AG20443 (cell line): ENCODE measurements at regions not wholly inside any gene's neighbourhood (a gene's known extent, or its start where the extent isn't known, plus 50 kb on each side); places are given as distances from the start of the nearest gene placed in this dataset.
"Not testable (repeated sequence)": the region's sequence is repeated elsewhere in the genome, so short reads cannot be mapped to it uniquely, and the experiment has no call there.

Source experiments
- DNase-seq: peaks from one replicate; pipeline ENCODE4 v3.0.0; 2012; ENCODE audit warnings: low spot score, mixed read lengths

DNA sequence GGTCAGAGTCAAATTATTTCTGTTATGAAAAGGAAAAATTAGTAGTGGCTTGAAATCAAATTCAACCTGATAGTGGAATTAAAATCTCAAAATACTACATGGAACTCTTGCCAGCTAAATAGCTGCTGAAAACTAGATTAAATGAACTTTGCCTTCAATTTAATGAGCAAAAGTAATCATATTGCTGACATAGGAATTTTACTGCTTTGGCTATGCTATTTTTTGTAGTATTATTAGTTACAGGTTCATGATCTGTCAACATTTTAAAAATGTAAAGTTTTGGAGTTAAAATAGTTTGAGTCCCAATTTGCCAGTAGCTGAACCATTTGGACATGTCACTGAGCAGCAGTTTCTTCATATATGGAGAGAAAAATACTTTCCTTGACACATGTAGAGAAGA lies 81.4 kb downstream of the RERGL start:
- no peak for DNase-seq

DNA sequence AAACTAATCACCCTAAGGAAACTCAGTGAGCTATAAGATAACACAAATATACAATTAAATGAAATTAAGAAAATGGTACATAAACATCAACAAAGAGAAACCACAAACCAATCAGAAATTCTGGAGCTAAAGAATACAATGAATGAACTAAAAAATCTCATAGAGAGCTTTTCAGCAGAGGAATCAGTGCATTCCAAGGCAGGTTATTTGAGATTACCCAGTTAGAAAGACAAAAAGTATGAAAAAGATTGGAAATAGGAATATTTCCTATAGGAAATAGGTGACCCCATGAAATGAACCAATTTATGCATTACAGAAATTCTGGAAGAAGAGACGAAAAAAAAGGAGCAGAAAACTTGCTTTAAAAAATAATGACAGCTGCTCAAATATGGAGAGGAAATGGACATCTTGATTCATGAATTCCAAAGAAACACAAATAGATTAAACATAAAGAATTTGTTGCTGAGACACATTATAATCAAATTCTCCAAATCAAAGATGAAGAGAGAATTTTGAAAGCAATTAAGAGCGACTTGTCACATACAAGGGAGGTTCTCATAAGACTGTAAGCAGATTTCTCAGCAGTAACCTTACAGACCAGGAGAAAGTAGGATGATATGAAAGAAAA lies 90.7 kb downstream of the RERGL start:
- DNase-seq, result no peak

- peak; percentile 30 for DNase-seq
Observed at GRCh38 chr12:17992002-17992656, 97.9 kb downstream of the RERGL start.

- no peak for DNase-seq
Observed at GRCh38 chr12:17982556-17982955, 107.4 kb downstream of the RERGL start.

- DNase-seq, result no peak
Observed at GRCh38 chr12:17976202-17976601, 113.8 kb downstream of the RERGL start.

GRCh38 chr12:17975763-17976162 lies 114.2 kb downstream of the RERGL start:
- DNase-seq, result no peak

- no peak for DNase-seq
Observed at GRCh38 chr12:17975239-17975638, 114.8 kb downstream of the RERGL start.

DNA sequence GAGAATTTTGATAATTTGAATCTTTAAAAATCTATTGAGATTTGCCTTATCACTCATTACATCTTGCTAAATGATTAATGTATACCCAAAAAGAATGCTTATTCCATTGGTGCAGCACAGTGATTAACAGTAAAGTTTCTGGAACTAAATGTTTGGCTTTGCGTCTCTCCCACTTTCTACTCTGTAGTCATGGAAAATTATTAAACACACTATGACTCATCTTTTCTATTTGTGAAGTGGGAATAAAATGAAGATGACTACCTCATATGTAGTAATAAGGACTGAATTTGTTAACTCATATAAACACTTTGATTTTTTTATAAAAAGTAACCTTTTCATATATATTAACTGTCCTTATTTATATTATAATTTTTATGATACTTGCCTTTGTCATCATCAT lies 118.1 kb downstream of the RERGL start:
- DNase-seq, result no peak

- DNase-seq, result no peak
Observed at GRCh38 chr12:17954788-17955187, 135.2 kb downstream of the RERGL start.

DNA sequence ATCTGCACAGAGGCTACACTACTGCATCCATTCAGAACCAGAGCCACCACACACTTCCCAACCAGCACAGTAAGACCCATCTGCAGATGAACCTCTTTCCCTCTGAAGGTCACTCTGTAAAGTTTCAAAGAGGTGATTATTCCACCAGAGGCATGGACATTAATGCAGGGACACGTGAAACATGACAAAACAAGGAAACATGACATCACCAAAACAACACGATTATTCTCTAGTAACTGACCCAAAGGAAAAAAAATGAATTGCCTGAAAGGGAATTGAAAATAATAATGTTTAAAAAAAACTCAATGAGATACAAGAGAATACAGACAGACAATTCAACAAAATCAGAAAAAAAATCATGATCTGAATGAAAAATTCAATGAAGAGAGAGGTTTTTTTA lies 139.1 kb downstream of the RERGL start:
- DNase-seq, result no peak

GRCh38 chr12:17949558-17950141 lies 140.3 kb downstream of the RERGL start:
- DNase-seq, result no peak

- DNase-seq, result peak; percentile 10
Observed at GRCh38 chr12:17928708-17929366, 161.2 kb downstream of the RERGL start.

DNA sequence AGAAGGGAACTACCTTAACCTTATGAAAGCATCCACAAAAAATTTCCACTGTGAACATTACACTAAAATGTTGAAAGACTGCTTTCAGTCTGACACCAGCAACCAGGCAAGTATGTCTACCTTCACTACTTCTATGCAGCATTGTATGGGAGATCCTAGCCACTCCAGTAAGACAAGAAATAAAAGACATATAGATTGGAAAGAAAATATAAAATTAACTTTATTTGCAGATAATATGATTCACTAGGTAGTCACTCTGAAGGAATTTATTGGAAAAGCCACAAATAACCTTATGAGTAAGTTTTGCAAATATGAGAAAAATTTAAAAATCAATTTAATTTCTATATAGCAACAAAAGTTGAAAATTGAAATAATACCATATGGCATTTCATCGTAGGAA lies 172.0 kb downstream of the RERGL start:
- no peak for DNase-seq

GRCh38 chr12:17884581-17884980 lies 205.4 kb downstream of the RERGL start:
- DNase-seq, result no peak

- DNase-seq, result no peak
Observed at GRCh38 chr12:17878714-17879113, 211.3 kb downstream of the RERGL start.

DNA sequence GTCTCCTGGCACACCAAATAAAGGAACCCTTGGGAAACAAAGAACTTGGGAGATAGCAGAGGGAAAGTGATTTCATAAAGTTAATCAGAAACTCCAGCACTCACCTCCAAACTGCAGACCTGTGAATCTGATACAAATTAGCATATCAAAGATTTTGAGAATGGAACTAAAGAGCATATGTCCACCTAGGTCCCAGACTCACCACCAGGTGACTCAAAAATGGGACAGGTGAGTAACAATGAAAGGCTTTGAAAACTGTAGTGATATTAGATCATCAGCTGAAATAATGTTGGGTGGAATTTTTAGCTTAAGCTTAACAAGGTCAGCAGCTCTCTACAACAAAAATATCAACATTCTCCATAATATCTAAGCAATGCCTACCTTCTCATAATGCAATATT lies 214.8 kb downstream of the RERGL start:
- no peak for DNase-seq

- DNase-seq, result no peak
Observed at GRCh38 chr12:17866802-17867201, 223.2 kb downstream of the RERGL start.

- DNase-seq, result not testable (repeated sequence)
Observed at GRCh38 chr12:17855548-17855947, 234.4 kb downstream of the RERGL start.

DNA sequence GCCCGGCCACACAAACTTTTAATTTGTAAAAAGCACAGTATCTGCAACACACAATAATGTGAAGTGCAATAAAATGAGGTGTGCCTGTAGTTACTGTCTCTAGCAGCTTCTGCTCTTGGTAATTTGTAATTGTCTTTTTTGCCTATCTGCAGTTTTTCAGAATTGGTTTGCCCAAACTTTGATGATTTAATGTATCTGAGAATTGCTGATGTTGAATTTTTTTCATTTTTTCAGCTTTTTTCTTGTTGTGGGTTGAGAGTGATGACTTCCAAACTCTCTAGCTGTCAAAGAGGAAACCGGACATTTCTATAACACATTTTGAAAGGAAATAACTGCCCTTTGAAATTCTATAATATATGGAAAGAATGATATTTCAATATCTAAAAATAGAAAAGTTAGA lies 236.9 kb downstream of the RERGL start:
- DNase-seq, result no peak

- DNase-seq, result no peak
Observed at GRCh38 chr12:17841496-17841895, 248.5 kb downstream of the RERGL start.

- no peak for DNase-seq
Observed at GRCh38 chr12:17829813-17830212, 260.2 kb downstream of the RERGL start.

DNA sequence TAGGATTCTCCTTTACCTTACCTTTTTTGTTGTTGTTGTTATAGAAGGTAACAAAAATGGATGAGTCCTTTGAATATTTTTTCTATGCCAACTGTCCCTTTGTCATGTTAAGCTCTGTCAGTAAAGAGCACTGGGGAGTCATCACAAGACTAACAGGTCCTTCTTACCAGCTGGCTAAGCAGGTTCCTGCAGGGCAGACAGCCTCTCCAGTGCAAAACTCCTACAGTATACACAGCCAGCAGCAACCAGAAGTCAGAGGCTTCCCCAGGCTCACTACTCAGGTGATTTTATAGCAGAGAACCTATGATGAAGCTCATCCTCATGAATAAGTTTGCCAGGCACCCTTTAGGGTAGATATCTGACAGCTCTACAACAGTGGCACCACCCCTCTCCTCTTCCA lies 271.1 kb downstream of the RERGL start:
- DNase-seq, result no peak

DNA sequence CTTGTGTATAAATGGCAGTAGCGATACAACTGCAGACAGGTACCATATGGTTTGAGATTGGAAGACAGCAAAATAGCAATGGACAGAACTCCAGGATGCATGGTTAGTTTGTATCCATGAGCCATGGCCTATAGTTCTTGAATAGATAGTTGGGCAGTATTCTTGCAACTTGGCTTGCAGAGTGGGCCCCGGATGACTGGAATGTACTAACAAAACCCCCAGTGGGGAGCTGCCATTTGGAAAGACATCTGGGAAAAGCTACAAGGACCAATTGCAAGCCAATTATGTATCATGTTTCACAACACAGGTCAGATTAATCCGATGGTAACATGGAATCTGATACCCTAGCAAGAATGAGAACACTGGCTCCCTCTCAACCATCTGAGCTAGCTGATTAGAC lies 279.6 kb downstream of the RERGL start:
- no peak for DNase-seq
